A549 (cell line): ENCODE measurements at regions not wholly inside any gene's neighbourhood (a gene's known extent, or its start where the extent isn't known, plus 50 kb on each side); places are given as distances from the start of the nearest gene placed in this dataset.

ENCODE experiments used
- HOXB5 ChIP-seq: fragments of 250-450 bp; sonication (Bioruptor Pico); IDR thresholded peaks from 2 replicates; pipeline ENCODE4 v1.5.0; 2020; ENCODE audit warnings: mild to moderate bottlenecking, moderate library complexity
- SMC3 ChIP-seq: fragments of >200 bp; sonication (Bioruptor Twin); formaldehyde crosslinking; IDR thresholded peaks from 3 replicates; pipeline ENCODE4 v1.6.1; 2018; ENCODE audit warnings: inconsistent platforms

GRCh38 chr3:177321819-177322218 is 124.5 kb upstream of the TBL1XR1 start:
- TF ChIP-seq HOXB5 (no peak), SMC3 (no peak)
